ENCODE measurements at regions not wholly inside any gene's neighbourhood (a gene's known extent, or its start where the extent isn't known, plus 50 kb on each side); places are given as distances from the start of the nearest gene placed in this dataset.

- Histone ChIP-seq H2AFZ (ENCODE audit: low read depth, low read length, poor library complexity, severe bottlenecking) (no peak overlapping the region), H3K4me3 (replicated peaks in 1 of 2; ENCODE audit: low read depth in 1 of 2, low read length in 2 of 2) (no peak overlapping the region), H3K27me3 (ENCODE audit: insufficient read depth, low read length) (no peaks in the 10 kb centered on the region), H4K20me1 (ENCODE audit: insufficient read depth) (no peaks in the 10 kb centered on the region), H3K9ac (ENCODE audit: low read length) (no peak overlapping the region), H3K9me3 (ENCODE audit: control insufficient read depth in 1 of 2, insufficient read depth in 1 of 2, low read depth in 1 of 2, low read length in 2 of 2) (no peaks in the 10 kb centered on the region), H3K9me2 (ENCODE audit: insufficient read depth) (no peaks in the 10 kb centered on the region), H3K36me3 (ENCODE audit: control insufficient read depth in 1 of 2, insufficient read depth in 2 of 2, low read length in 2 of 2) (no peaks in the 10 kb centered on the region), H3K27ac (ENCODE audit: low read depth, low read length) (no peak overlapping the region), H3K4me2 (ENCODE audit: low read length) (no peak overlapping the region), H3K4me1 (ENCODE audit: control insufficient read depth in 1 of 2, insufficient read depth in 2 of 2, low read length in 2 of 2) (no peaks in the 10 kb centered on the region; a peak in 1 of 4 replicates), H3K79me2 (ENCODE audit: insufficient read depth, low read length) (no peaks in the 10 kb centered on the region)
- no peak for ATAC-seq
- ChIA-PET RAD21 (ENCODE audit: low non-redundant PET in 1 of 2, low total read pairs in 2 of 2, uncharacterized antibody in 2 of 2, unreplicated experiment in 2 of 2) (no interaction called here), CTCF (no interaction called here), POLR2A (no interaction called here)
- intact Hi-C loops (cut with micrococcal nuclease): no loop called here
- TF ChIP-seq EZH2phosphoT487 (IDR thresholded peaks at IDR 0.05; ENCODE audit: borderline replicate concordance) (no peak), TCF7L2 (IDR thresholded peaks at IDR 0.05; ENCODE audit: borderline replicate concordance, extremely low read depth, insufficient read depth, insufficient read length) (no peak), YY1 (IDR thresholded peaks at IDR 0.05; ENCODE audit: extremely low read depth, insufficient replicate concordance, low read depth, low read length) (no peak), CBX3 (IDR thresholded peaks at IDR 0.05; ENCODE audit: low read depth) (no peak), POLR2A (IDR thresholded peaks at IDR 0.05; ENCODE audit: borderline replicate concordance, extremely low read depth, insufficient read depth, insufficient read length) (no peak), SIN3A (IDR thresholded peaks at IDR 0.05; ENCODE audit: low read depth) (no peak), ZBTB33 (IDR thresholded peaks at IDR 0.05; ENCODE audit: extremely low read depth, insufficient replicate concordance, low read length) (no peak), JUND (IDR thresholded peaks at IDR 0.05) (no peak), SRF (IDR thresholded peaks at IDR 0.05; ENCODE audit: low read depth) (no peak), FOSL1 (IDR thresholded peaks at IDR 0.05; ENCODE audit: low read depth) (no peak), POLR2AphosphoS5 (IDR thresholded peaks at IDR 0.05; ENCODE audit: low read depth, low read length) (no peak), ZNF274 (IDR thresholded peaks at IDR 0.05; ENCODE audit: low read depth, low read length) (no peak), MAX (IDR thresholded peaks at IDR 0.05) (no peak), ATF3 (IDR thresholded peaks at IDR 0.05) (no peak), RAD21 (IDR thresholded peaks at IDR 0.05; ENCODE audit: low read depth) (no peak), CTCF (IDR thresholded peaks at IDR 0.05 in 2 of 3, conservative IDR thresholded peaks at IDR 0.05 in 1 of 3; ENCODE audit: borderline replicate concordance in 1 of 3, insufficient read depth in 1 of 3, low read depth in 2 of 3, low read length in 2 of 3) (no peak), ZFX (IDR thresholded peaks at IDR 0.05) (no peak), SP1 (IDR thresholded peaks at IDR 0.05; ENCODE audit: low read depth) (no peak)
- no peak for DNase-seq (ENCODE audit: low read depth, low spot score)
- BruUV-seq (replicated peaks): no TSS peak
Observed at GRCh38 chr9:90057361-90057760, 452.5 kb downstream of the GADD45G start.
